ENCODE measurements at regions not wholly inside any gene's neighbourhood (a gene's known extent, or its start where the extent isn't known, plus 50 kb on each side); places are given as distances from the start of the nearest gene placed in this dataset.
"Not testable (repeated sequence)": the region's sequence is repeated elsewhere in the genome, so short reads cannot be mapped to it uniquely, and the experiment has no call there.

- Histone ChIP-seq H3K4me1 (ENCODE audit: insufficient read depth) (peaks cover 14% of the 10 kb centered on the region), H2AFZ (no peak overlapping the region), H3K9me3 (ENCODE audit: low read depth) (no peaks in the 10 kb centered on the region), H3K27ac (no peak overlapping the region), H3K79me2 (ENCODE audit: insufficient read depth) (no peaks in the 10 kb centered on the region), H3K4me3 (no peak overlapping the region), H4K20me1 (ENCODE audit: insufficient read depth) (no peaks in the 10 kb centered on the region), H3K9me2 (ENCODE audit: insufficient read depth) (no peaks in the 10 kb centered on the region), H3K9ac (no peak overlapping the region), H3K27me3 (replicated peaks; ENCODE audit: insufficient read depth) (no peaks in the 10 kb centered on the region), H3K36me3 (ENCODE audit: low read depth) (no peaks in the 10 kb centered on the region), H3K4me2 (ENCODE audit: unreplicated experiment) (no peak overlapping the region), H3F3A (ENCODE audit: insufficient read depth) (peaks cover 23% of the 10 kb centered on the region; the same call in 1 of the 2 replicates)
- WGBS, 2 experiments (ENCODE audit: low coverage in 1 of 2, low lambda C conversion rate in 2 of 2, missing lambda C conversion rate in 2 of 2) = 80 to 82% methylated on average over 6 of the region's 6 CpGs
- TF ChIP-seq EZH2 (IDR thresholded peaks at IDR 0.05; ENCODE audit: insufficient read depth, poor library complexity, severe bottlenecking) (no peak), EZH2phosphoT487 (IDR thresholded peaks at IDR 0.05; ENCODE audit: insufficient read depth, low read depth) (no peak)
- in situ Hi-C loops (cut with MboI) = no loop called here
- no peak for DNase-seq
Measured at GRCh38 chr19:13634658-13635057, 128.4 kb upstream of the CACNA1A start.

GRCh38 chr19:13633522-13633922, 127.2 kb upstream of the CACNA1A start:
- Histone ChIP-seq H2AFZ (peak overlapping the region; percentile 10; the same call in 1 of the 2 replicates), H4K20me1 (ENCODE audit: insufficient read depth) (no peaks in the 10 kb centered on the region), H3K4me2 (ENCODE audit: unreplicated experiment) (peak overlapping the region; percentile 18), H3K79me2 (ENCODE audit: insufficient read depth) (no peaks in the 10 kb centered on the region), H3K9ac (no peak overlapping the region), H3K4me3 (no peak overlapping the region), H3K9me3 (ENCODE audit: low read depth) (no peaks in the 10 kb centered on the region), H3K27ac (no peak overlapping the region), H3K27me3 (replicated peaks; ENCODE audit: insufficient read depth) (no peaks in the 10 kb centered on the region), H3K36me3 (ENCODE audit: low read depth) (no peaks in the 10 kb centered on the region), H3F3A (ENCODE audit: insufficient read depth) (peaks cover 23% of the 10 kb centered on the region; the same call in 1 of the 2 replicates), H3K4me1 (ENCODE audit: insufficient read depth) (peaks cover 14% of the 10 kb centered on the region), H3K9me2 (ENCODE audit: insufficient read depth) (no peaks in the 10 kb centered on the region)
- no peak for TF ChIP-seq EZH2 (IDR thresholded peaks at IDR 0.05; ENCODE audit: insufficient read depth, poor library complexity, severe bottlenecking)
- TF ChIP-seq EZH2phosphoT487 (IDR thresholded peaks at IDR 0.05; ENCODE audit: insufficient read depth, low read depth) = no peak
- in situ Hi-C loops (cut with MboI) = no loop called here
- DNase-seq = no peak
- 33 to 70% methylated on average over 1 of the region's 1 CpG for WGBS, 2 experiments (ENCODE audit: low coverage in 1 of 2, low lambda C conversion rate in 2 of 2, missing lambda C conversion rate in 2 of 2)

- 5 to 8% methylated on average over 6 of the region's 6 CpGs for WGBS, 2 experiments (ENCODE audit: low coverage in 1 of 2, low lambda C conversion rate in 2 of 2, missing lambda C conversion rate in 2 of 2)
- Histone ChIP-seq H3K4me3 (no peak overlapping the region), H3K9me2 (ENCODE audit: insufficient read depth) (no peaks in the 10 kb centered on the region), H3K27me3 (replicated peaks; ENCODE audit: insufficient read depth) (no peaks in the 10 kb centered on the region), H3K4me2 (ENCODE audit: unreplicated experiment) (peak overlapping the region; percentile 18), H2AFZ (peak overlapping the region; percentile 10; the same call in 1 of the 2 replicates), H4K20me1 (ENCODE audit: insufficient read depth) (no peaks in the 10 kb centered on the region), H3K27ac (no peak overlapping the region), H3F3A (ENCODE audit: insufficient read depth) (peaks cover 23% of the 10 kb centered on the region; the same call in 1 of the 2 replicates), H3K79me2 (ENCODE audit: insufficient read depth) (no peaks in the 10 kb centered on the region), H3K9ac (no peak overlapping the region), H3K4me1 (ENCODE audit: insufficient read depth) (peaks cover 14% of the 10 kb centered on the region), H3K36me3 (ENCODE audit: low read depth) (no peaks in the 10 kb centered on the region), H3K9me3 (ENCODE audit: low read depth) (no peaks in the 10 kb centered on the region)
- TF ChIP-seq EZH2phosphoT487 (IDR thresholded peaks at IDR 0.05; ENCODE audit: insufficient read depth, low read depth) = no peak
- TF ChIP-seq EZH2 (IDR thresholded peaks at IDR 0.05; ENCODE audit: insufficient read depth, poor library complexity, severe bottlenecking) = no peak
- DNase-seq = peak; percentile 14
- in situ Hi-C loops (cut with MboI) = no loop called here
Measured at GRCh38 chr19:13633109-13633508, 126.8 kb upstream of the CACNA1A start.

GRCh38 chr19:13632164-13632563, 125.9 kb upstream of the CACNA1A start:
- DNase-seq = not testable (repeated sequence)

More at GRCh38 chr19:13632164-13632563, 125.9 kb upstream of the CACNA1A start:
- H3K9me3 ChIP-seq (ENCODE audit: low read depth); H3K36me3 ChIP-seq (ENCODE audit: low read depth); H3K27ac ChIP-seq; H4K20me1 ChIP-seq (ENCODE audit: insufficient read depth); H3K4me2 ChIP-seq (ENCODE audit: unreplicated experiment); H3K27me3 ChIP-seq (replicated peaks; ENCODE audit: insufficient read depth); in situ Hi-C loops (cut with MboI); H3K9ac ChIP-seq; H2AFZ ChIP-seq; H3K9me2 ChIP-seq (ENCODE audit: insufficient read depth); H3K79me2 ChIP-seq (ENCODE audit: insufficient read depth); H3K4me3 ChIP-seq: not testable (repeated sequence)
- peaks cover 18% of the 10 kb centered on the region; the same call in 1 of the 2 replicates for H3F3A ChIP-seq (ENCODE audit: insufficient read depth)
- H3K4me1 ChIP-seq (ENCODE audit: insufficient read depth) = peaks cover 14% of the 10 kb centered on the region
- WGBS, 2 experiments (ENCODE audit: low coverage in 1 of 2, low lambda C conversion rate in 2 of 2, missing lambda C conversion rate in 2 of 2) = 74 to 83% methylated on average over 6 to 7 of the region's 7 CpGs
